HepG2 (cell line): ENCODE measurements at regions not wholly inside any gene's neighbourhood (a gene's known extent, or its start where the extent isn't known, plus 50 kb on each side); places are given as distances from the start of the nearest gene placed in this dataset.

Experiments used
- ATAC-seq: fragments of 200-7000 bp; cut with Tn5 transposase; 3 replicates; pipeline ENCODE4 v1.9.1; 2020; ENCODE audit warnings: mild to moderate bottlenecking, moderate library complexity
- BruUV-seq: library from RNA; stranded (reverse); fragments of 400-500 nt; replicated peaks from 2 replicates; lab custom pipeline; 2021; lab: Mats Ljungman, UMichigan
- CTCF ChIA-PET: fragments of 300-600 bp; formaldehyde crosslinking; extraction: SDS; loops from one replicate; lab custom pipeline; 2021; ENCODE audit warnings: low total read pairs, inconsistent platforms, low intra/inter-chr PET ratio; lab: Yijun Ruan, JAX
- POLR2A ChIA-PET: fragments of 350-600 bp; sonication (Branson Sonifier 250); formaldehyde crosslinking; loops from one replicate; lab custom pipeline; 2020; ENCODE audit warnings: antibody characterized with exemption, inconsistent platforms; lab: Yijun Ruan, JAX
- DNase-seq: peaks from one replicate; pipeline ENCODE4 v3.0.0-alpha.2; 2015; ENCODE audit warnings: low spot score
- FAIRE-seq: peaks from 3 replicates; lab custom pipeline; 2011; peaks lifted over from hg19 to GRCh38; lab: Jason Lieb, UNC
- H2AFZ ChIP-seq: one replicate; pipeline ENCODE4 v1.6.1; 2011; ENCODE audit warnings: low read length, inconsistent platforms
- H3K27ac ChIP-seq: fragments of 300-600 bp; 3 replicates; pipeline ENCODE4 v1.8.0; 2011; ENCODE audit warnings: mixed run types, mild to moderate bottlenecking, mixed read lengths, low read length, inconsistent platforms; ENCODE audit not compliant: insufficient read depth; ENCODE audit errors: extremely low read length
- H3K27me3 ChIP-seq, 2 experiments: fragments of 200-600 bp in 1 of 2; 2 replicates in 1 of 2; 3 replicates in 1 of 2; pipeline versions ENCODE4 v1.6.0 to v1.8.0; 2011; ENCODE audit warnings: low read length in 2 of 2, mild to moderate bottlenecking in 2 of 2, moderate library complexity in 2 of 2, inconsistent platforms in 1 of 2; ENCODE audit not compliant: insufficient read depth in 2 of 2, control insufficient read depth in 1 of 2
- H3K36me3 ChIP-seq, 2 experiments: fragments of 200-600 bp in 1 of 2; replicated peaks in 1 of 2; 2 replicates in 1 of 2; 3 replicates in 1 of 2; pipeline versions ENCODE4 v1.5.1 to v1.8.0; 2011; ENCODE audit warnings: low read length in 2 of 2, inconsistent platforms in 1 of 2; ENCODE audit not compliant: insufficient read depth in 2 of 2, control insufficient read depth in 1 of 2
- H3K4me1 ChIP-seq: 2 replicates; pipeline ENCODE4 v1.5.1; 2012; ENCODE audit warnings: low read length, inconsistent platforms; ENCODE audit not compliant: insufficient read depth
- H3K4me2 ChIP-seq: 2 replicates; pipeline ENCODE4 v1.6.0; 2011; ENCODE audit warnings: low read depth, low read length, inconsistent platforms
- H3K4me3 ChIP-seq, 3 experiments: fragments of 200-600 bp in 1 of 3; sonication (generic), shearing (Covaris generic) in 1 of 3; replicated peaks in 1 of 3; 2 replicates each; pipeline ENCODE4 v1.5.1; 2011 to 2016; ENCODE audit warnings: low read length in 3 of 3, inconsistent platforms in 2 of 3, low read depth in 2 of 3, mild to moderate bottlenecking in 2 of 3, control low read depth in 1 of 3, mixed read lengths in 1 of 3; ENCODE audit not compliant: insufficient read depth in 1 of 3
- H3K79me2 ChIP-seq: one replicate; pipeline ENCODE4 v1.6.1; 2011; ENCODE audit warnings: low read length, inconsistent platforms; ENCODE audit not compliant: insufficient read depth
- H3K9ac ChIP-seq: 2 replicates; pipeline ENCODE4 v1.6.0; 2011; ENCODE audit warnings: mild to moderate bottlenecking, low read depth, low read length, inconsistent platforms; ENCODE audit not compliant: insufficient read depth
- H3K9me3 ChIP-seq: 2 replicates; pipeline ENCODE4 v1.5.1; 2012; ENCODE audit warnings: mild to moderate bottlenecking, low read length
- H4K20me1 ChIP-seq: 2 replicates; pipeline ENCODE4 v1.6.0; 2011; ENCODE audit warnings: inconsistent platforms, mild to moderate bottlenecking, low read length, moderate library complexity; ENCODE audit not compliant: insufficient read depth
- E2F2 ChIP-seq: sonication (generic); formaldehyde crosslinking; IDR thresholded peaks from 2 replicates; pipeline ENCODE4 v1.4.0; 2020; ENCODE audit warnings: missing genetic modification reagents, borderline replicate concordance
- ERF ChIP-seq: IDR thresholded peaks from 2 replicates; pipeline ENCODE4 v1.6.1; 2018; ENCODE audit warnings: missing biosample characterization, missing genetic modification reagents
- GABPB1 ChIP-seq: IDR thresholded peaks from 2 replicates; pipeline ENCODE4 v1.6.1; 2016; ENCODE audit warnings: mild to moderate bottlenecking, missing genetic modification reagents, moderate library complexity, missing compliant biosample characterization
- GMEB1 ChIP-seq: sonication (generic); formaldehyde crosslinking; IDR thresholded peaks from 2 replicates; pipeline ENCODE4 v1.5.1; 2020; ENCODE audit warnings: missing genetic modification reagents, mild to moderate bottlenecking, borderline replicate concordance
- KLF11 ChIP-seq: IDR thresholded peaks from 2 replicates; pipeline ENCODE4 v1.6.1; 2016; ENCODE audit warnings: missing compliant biosample characterization
- KLF12 ChIP-seq: sonication (generic); formaldehyde crosslinking; IDR thresholded peaks from 2 replicates; pipeline ENCODE4 v1.4.0; 2020; ENCODE audit warnings: missing genetic modification reagents, borderline replicate concordance
- MTA1 ChIP-seq: sonication (generic); formaldehyde crosslinking; IDR thresholded peaks from 2 replicates; pipeline ENCODE4 v1.4.0; 2020; ENCODE audit warnings: missing genetic modification reagents, mild to moderate bottlenecking, borderline replicate concordance
- RFX5 ChIP-seq: IDR thresholded peaks from 2 replicates; pipeline ENCODE4 v1.6.1; 2011; ENCODE audit warnings: low read depth, low read length, improper control_type of control experiment
- RNF219 ChIP-seq: sonication (generic); formaldehyde crosslinking; IDR thresholded peaks from 2 replicates; pipeline ENCODE4 v1.5.0; 2020; ENCODE audit warnings: mild to moderate bottlenecking, missing genetic modification reagents
- SIN3B ChIP-seq: fragments of 150-350 bp; IDR thresholded peaks from 2 replicates; pipeline ENCODE4 v1.6.1; 2014; ENCODE audit warnings: low read length
- SMAD1 ChIP-seq: sonication (generic); formaldehyde crosslinking; IDR thresholded peaks from 2 replicates; pipeline ENCODE4 v1.4.0; 2020; ENCODE audit warnings: missing genetic modification reagents, low read depth, mild to moderate bottlenecking, borderline replicate concordance
- TP53 ChIP-seq: sonication (generic); formaldehyde crosslinking; conservative IDR thresholded peaks from 2 replicates; pipeline ENCODE4 v1.4.0; 2020; ENCODE audit warnings: missing genetic modification reagents
- ZBTB37 ChIP-seq: sonication (generic); formaldehyde crosslinking; IDR thresholded peaks from 2 replicates; pipeline ENCODE4 v1.4.0; 2020; ENCODE audit warnings: mild to moderate bottlenecking, missing genetic modification reagents
- ZBTB49 ChIP-seq: sonication (generic); formaldehyde crosslinking; IDR thresholded peaks from 2 replicates; pipeline ENCODE4 v1.4.0; 2020; ENCODE audit warnings: missing genetic modification reagents, borderline replicate concordance
- ZMYM4 ChIP-seq: sonication (generic); formaldehyde crosslinking; IDR thresholded peaks from 2 replicates; pipeline ENCODE4 v1.8.1; 2023; ENCODE audit warnings: mild to moderate bottlenecking, missing genetic modification reagents
- ZNF878 ChIP-seq: sonication (generic); formaldehyde crosslinking; IDR thresholded peaks from 2 replicates; pipeline ENCODE4 v1.8.1; 2023; ENCODE audit warnings: mild to moderate bottlenecking, missing genetic modification reagents, moderate library complexity
- ZSCAN25 ChIP-seq: sonication (generic); formaldehyde crosslinking; IDR thresholded peaks from 2 replicates; pipeline ENCODE4 v1.8.0; 2022; ENCODE audit warnings: mild to moderate bottlenecking, missing genetic modification reagents
- ZSCAN9 ChIP-seq: IDR thresholded peaks from 2 replicates; pipeline ENCODE4 v1.6.1; 2016; ENCODE audit warnings: borderline replicate concordance
- WGBS: methylation state at CpG from one replicate; pipeline ENCODE4 v1.1.6; 2017; ENCODE audit warnings: low lambda C conversion rate; 5-methylcytosine and 5-hydroxymethylcytosine counted together
- in situ Hi-C: cut with HindIII; loops from 2 replicates; pipeline ENCODE4 v1.10.0; 2017; ENCODE audit warnings: low pct_unique_long_range_greater_than_20kb; ENCODE audit not compliant: extremely low pct_ligation_motif_present
- intact Hi-C: fragments of 100-400 bp; cut with micrococcal nuclease; formaldehyde crosslinking; loops from one replicate; pipeline ENCODE4 v1.10.0; 2022; ENCODE audit not compliant: unreplicated experiment

DNA sequence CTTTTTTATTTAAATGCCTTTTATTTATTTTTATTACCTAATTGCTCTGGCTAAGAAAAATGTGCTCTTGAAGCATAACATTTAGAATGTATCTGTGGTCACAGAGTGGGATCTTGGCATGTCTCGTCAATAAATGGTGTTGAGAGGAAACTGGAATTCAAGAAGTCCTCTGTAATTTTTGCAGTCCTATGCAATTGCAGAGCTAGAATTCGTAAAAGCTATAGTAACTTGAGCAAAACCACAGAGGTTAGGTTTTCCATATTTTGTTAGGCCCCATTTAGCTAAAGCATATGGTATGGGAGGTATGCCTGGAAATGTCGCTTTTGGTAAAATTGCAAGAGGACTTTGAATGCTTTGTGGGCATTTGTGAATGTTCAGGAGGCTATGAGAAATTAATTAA lies 466.7 kb upstream of the NFIA start:
- Histone ChIP-seq H3K9ac (no peak overlapping the region), H4K20me1 (no peaks in the 10 kb centered on the region), H3K4me3 (no peak overlapping the region), H3K27ac (no peak overlapping the region), H3K36me3 (no peaks in the 10 kb centered on the region), H3K79me2 (no peaks in the 10 kb centered on the region), H3K9me3 (no peaks in the 10 kb centered on the region), H3K4me1 (no peaks in the 10 kb centered on the region), H3K27me3 (peaks cover 0 to 3% of the 10 kb centered on the region in 2 experiments; a peak in 1 of 5 replicates), H2AFZ (no peak overlapping the region), H3K4me2 (no peak overlapping the region)
- in situ Hi-C loops: no loop called here
- DNase-seq (no peak), FAIRE-seq (no peak), ATAC-seq (no peak)
- WGBS: 2% methylated on average over 3 of the region's 3 CpGs
- ChIA-PET CTCF (no interaction called here), POLR2A (no interaction called here)
- no TSS peak for BruUV-seq
- intact Hi-C loops: no loop called here
- TF ChIP-seq MTA1 (CRISPR knock-in tag) (no peak), GMEB1 (no peak), KLF12 (CRISPR knock-in tag) (no peak), ZSCAN25 (CRISPR knock-in tag) (no peak), SIN3B (no peak), SMAD1 (CRISPR knock-in tag) (no peak), ZNF878 (no peak), RFX5 (no peak), ZSCAN9 (CRISPR knock-in tag) (no peak), KLF11 (no peak), RNF219 (no peak), ERF (CRISPR knock-in tag) (no peak), GABPB1 (CRISPR knock-in tag) (no peak), E2F2 (CRISPR knock-in tag) (no peak), ZMYM4 (CRISPR knock-in tag) (no peak), TP53 (CRISPR knock-in tag) (no peak), ZBTB37 (CRISPR knock-in tag) (no peak), ZBTB49 (CRISPR knock-in tag) (no peak)
